GM23338 (cell line): ENCODE measurements at regions not wholly inside any gene's neighbourhood (a gene's known extent, or its start where the extent isn't known, plus 50 kb on each side); places are given as distances from the start of the nearest gene placed in this dataset.

Source experiments
- ATAC-seq: fragments of 200-7000 bp; cut with Tn5 transposase; 3 replicates; pipeline ENCODE4 v1.9.1; 2020
- DNase-seq: peaks from one replicate; pipeline ENCODE4 v3.0.0-alpha.2; 2015; ENCODE audit warnings: low spot score
- H2AFZ ChIP-seq: fragments of 200-600 bp; sonication (generic); 2 replicates; pipeline ENCODE4 v1.8.0; 2016; ENCODE audit warnings: antibody characterized with exemption, mild to moderate bottlenecking, moderate library complexity
- H3F3A ChIP-seq: fragments of 200-600 bp; sonication (generic); replicated peaks from 2 replicates; pipeline ENCODE4 v1.8.0; 2017; ENCODE audit warnings: antibody characterized with exemption, mixed run types, low read depth
- H3K27ac ChIP-seq: fragments of 200-600 bp; sonication (generic); 2 replicates; pipeline ENCODE4 v1.6.1; 2016; ENCODE audit warnings: low read depth
- H3K27me3 ChIP-seq: fragments of 200-600 bp; sonication (generic); 2 replicates; pipeline ENCODE4 v1.8.0; 2016; ENCODE audit warnings: mild to moderate bottlenecking, mixed run types, moderate library complexity; ENCODE audit not compliant: insufficient read depth
- H3K36me3 ChIP-seq: fragments of 200-600 bp; sonication (generic); 2 replicates; pipeline ENCODE4 v1.8.0; 2016; ENCODE audit warnings: mild to moderate bottlenecking; ENCODE audit not compliant: insufficient read depth
- H3K4me1 ChIP-seq: fragments of 200-600 bp; sonication (generic); 2 replicates; pipeline ENCODE4 v1.8.0; 2016; ENCODE audit warnings: mild to moderate bottlenecking, moderate library complexity; ENCODE audit not compliant: insufficient read depth
- H3K4me2 ChIP-seq: fragments of 200-600 bp; sonication (generic); 2 replicates; pipeline ENCODE4 v1.7.1; 2017; ENCODE audit warnings: mixed run types
- H3K4me3 ChIP-seq: fragments of 200-600 bp; sonication (generic); 2 replicates; pipeline ENCODE4 v1.6.1; 2016; ENCODE audit warnings: mixed run types
- H3K79me2 ChIP-seq: fragments of 200-600 bp; sonication (generic); replicated peaks from 2 replicates; pipeline ENCODE4 v1.8.0; 2017; ENCODE audit warnings: mild to moderate bottlenecking; ENCODE audit not compliant: insufficient read depth
- H3K9me2 ChIP-seq: fragments of 200-600 bp; sonication (generic); 2 replicates; pipeline ENCODE4 v1.8.0; 2017; ENCODE audit not compliant: insufficient read depth
- H4K20me1 ChIP-seq: fragments of 200-600 bp; sonication (generic); replicated peaks from 2 replicates; pipeline ENCODE4 v1.8.0; 2017; ENCODE audit warnings: mild to moderate bottlenecking; ENCODE audit not compliant: insufficient read depth
- H3K27ac Mint-ChIP-seq: 2 replicates; pipeline ENCODE4 v1.8.0; 2020; ENCODE audit warnings: inconsistent platforms, mild to moderate bottlenecking, moderate library complexity, mixed read lengths
- H3K27me3 Mint-ChIP-seq: 3 replicates; pipeline ENCODE4 v1.8.0; 2022; ENCODE audit warnings: low read depth, mild to moderate bottlenecking, moderate library complexity, mixed read lengths, inconsistent platforms; ENCODE audit not compliant: insufficient read depth, poor library complexity
- H3K36me3 Mint-ChIP-seq: 3 replicates; pipeline ENCODE4 v1.8.0; 2021; ENCODE audit warnings: low read depth, mild to moderate bottlenecking, inconsistent platforms, moderate library complexity, mixed read lengths
- H3K4me1 Mint-ChIP-seq: 3 replicates; pipeline ENCODE4 v1.8.0; 2020; ENCODE audit warnings: mild to moderate bottlenecking, inconsistent platforms, mixed read lengths
- H3K4me3 Mint-ChIP-seq: 3 replicates; pipeline ENCODE4 v1.8.0; 2021; ENCODE audit warnings: moderate library complexity, mild to moderate bottlenecking, inconsistent platforms, mixed read lengths
- H3K9me3 Mint-ChIP-seq: 3 replicates; pipeline ENCODE4 v1.8.0; 2020; ENCODE audit warnings: moderate library complexity, mild to moderate bottlenecking, inconsistent platforms, mixed read lengths
- CREB1 ChIP-seq: fragments of 250-450 bp; sonication (Bioruptor Pico); IDR thresholded peaks from 2 replicates; pipeline ENCODE4 v1.5.0; 2020; ENCODE audit warnings: low read depth, mild to moderate bottlenecking, moderate library complexity
- CTCF ChIP-seq, 2 experiments: fragments of 200-600 bp in 1 of 2; sonication (generic) in 1 of 2; conservative IDR thresholded peaks; 2 replicates each; pipeline versions ENCODE4 v1.5.1 to v1.6.1; 2016 to 2017; ENCODE audit warnings: antibody characterized with exemption in 2 of 2, low read depth in 2 of 2, mild to moderate bottlenecking in 2 of 2, moderate library complexity in 1 of 2
- ETS1 ChIP-seq: IDR thresholded peaks from 2 replicates; pipeline ENCODE4 v1.6.1; 2016; ENCODE audit warnings: antibody characterized with exemption
- EZH2 ChIP-seq: fragments of 200-600 bp; sonication (generic); IDR thresholded peaks from one replicate; pipeline ENCODE4 v1.8.0; 2017; ENCODE audit warnings: antibody characterized with exemption, mild to moderate bottlenecking, low read depth; ENCODE audit not compliant: unreplicated experiment
- JUNB ChIP-seq: IDR thresholded peaks from one replicate; pipeline ENCODE4 v1.6.1; 2016; ENCODE audit warnings: antibody characterized with exemption; ENCODE audit not compliant: unreplicated experiment
- POLR2AphosphoS5 ChIP-seq: IDR thresholded peaks from 2 replicates; pipeline ENCODE4 v1.6.1; 2016; ENCODE audit warnings: antibody characterized with exemption, low read depth
- STAT1 ChIP-seq: IDR thresholded peaks from one replicate; pipeline ENCODE4 v1.6.1; 2016; ENCODE audit warnings: antibody characterized with exemption; ENCODE audit not compliant: unreplicated experiment
- ZNF114 ChIP-seq: fragments of 250-450 bp; sonication (Bioruptor Pico); IDR thresholded peaks from 2 replicates; pipeline ENCODE4 v1.5.0; 2020; ENCODE audit warnings: mild to moderate bottlenecking, moderate library complexity
- ZNF462 ChIP-seq: fragments of 250-450 bp; sonication (Bioruptor Pico); IDR thresholded peaks from 2 replicates; pipeline ENCODE4 v1.5.0; 2020; ENCODE audit warnings: mild to moderate bottlenecking, moderate library complexity

- TF ChIP-seq STAT1: no peak
- no peak for TF ChIP-seq JUNB
- no peak for TF ChIP-seq EZH2
- no peak for TF ChIP-seq ZNF114 (CRISPR knock-in tag)
Measured at GRCh38 chr9:32177396-32177795, 207.0 kb upstream of the ACO1 start (continued).

- no peaks in the 10 kb centered on the region for H3K27me3 ChIP-seq
- H3K4me1 ChIP-seq: no peaks in the 10 kb centered on the region
- H3K36me3 ChIP-seq: no peaks in the 10 kb centered on the region
- Mint-ChIP-seq H3K36me3 (no peaks in the 10 kb centered on the region), H3K27me3 (peaks cover 2% of the 10 kb centered on the region), H3K4me3 (no peak overlapping the region), H3K4me1 (no peaks in the 10 kb centered on the region), H3K9me3 (peaks cover 2% of the 10 kb centered on the region; the same call in 1 of the 3 replicates), H3K27ac (no peak overlapping the region)
- H3K9me2 ChIP-seq: peaks cover 6% of the 10 kb centered on the region; the same call in 1 of the 2 replicates
- no peak overlapping the region for H3K4me2 ChIP-seq
- H3F3A ChIP-seq: no peaks in the 10 kb centered on the region
- no peak overlapping the region for H3K27ac ChIP-seq
- DNase-seq (no peak), ATAC-seq (no peak)
- no peaks in the 10 kb centered on the region for H3K79me2 ChIP-seq
- TF ChIP-seq ZNF462 (no peak), CTCF (conservative IDR thresholded peaks at IDR 0.05; ENCODE audit: low read depth in 2 of 2) (no peak), POLR2AphosphoS5 (no peak), JUNB (no peak), EZH2 (no peak), STAT1 (no peak), ETS1 (no peak), CREB1 (CRISPR knock-in tag) (no peak)
- H4K20me1 ChIP-seq: no peaks in the 10 kb centered on the region
- H3K4me3 ChIP-seq: no peak overlapping the region
- H2AFZ ChIP-seq: no peak overlapping the region
Measured at GRCh38 chr9:32180597-32180996, 203.8 kb upstream of the ACO1 start.
